NCI-H2029 treated with DMSO at 0.1 percent for 48 hours (cell line): ENCODE measurements at regions not wholly inside any gene's neighbourhood (a gene's known extent, or its start where the extent isn't known, plus 50 kb on each side); places are given as distances from the start of the nearest gene placed in this dataset.

Source experiments
- DNase-seq: peaks from one replicate; lab custom pipeline; 2025; lab: John Stamatoyannopoulos, UW

- no peak for DNase-seq
Observed at GRCh38 chr5:40413743-40414142, 266.0 kb upstream of the PTGER4 start.

GRCh38 chr5:40412771-40413170, 266.9 kb upstream of the PTGER4 start:
- no peak for DNase-seq

- no peak for DNase-seq
Observed at GRCh38 chr5:40410964-40411635, 268.6 kb upstream of the PTGER4 start.

GRCh38 chr5:40410231-40410861, 269.4 kb upstream of the PTGER4 start:
- DNase-seq: no peak

- DNase-seq: no peak
Observed at GRCh38 chr5:40409601-40410000, 270.1 kb upstream of the PTGER4 start.

- no peak for DNase-seq
Observed at GRCh38 chr5:40406741-40407211, 272.9 kb upstream of the PTGER4 start.

GRCh38 chr5:40405996-40406740, 273.5 kb upstream of the PTGER4 start:
- DNase-seq: no peak

GRCh38 chr5:40405230-40405629, 274.5 kb upstream of the PTGER4 start:
- DNase-seq: no peak

GRCh38 chr5:40404613-40405012, 275.1 kb upstream of the PTGER4 start:
- DNase-seq: no peak

GRCh38 chr5:40402007-40402364, 277.7 kb upstream of the PTGER4 start:
- no peak for DNase-seq

GRCh38 chr5:40401284-40402006, 278.3 kb upstream of the PTGER4 start:
- DNase-seq: no peak

GRCh38 chr5:40400245-40400644, 279.5 kb upstream of the PTGER4 start:
- no peak for DNase-seq

- DNase-seq: no peak
Observed at GRCh38 chr5:40399349-40399748, 280.4 kb upstream of the PTGER4 start.

- DNase-seq: no peak
Observed at GRCh38 chr5:40397976-40398375, 281.7 kb upstream of the PTGER4 start.

- DNase-seq: no peak
Observed at GRCh38 chr5:40397091-40397490, 282.6 kb upstream of the PTGER4 start.

GRCh38 chr5:40396317-40396716, 283.4 kb upstream of the PTGER4 start:
- DNase-seq: no peak

- DNase-seq: no peak
Observed at GRCh38 chr5:40395251-40395650, 284.5 kb upstream of the PTGER4 start.

GRCh38 chr5:40394698-40395097, 285.0 kb upstream of the PTGER4 start:
- no peak for DNase-seq

GRCh38 chr5:40391642-40392041, 288.1 kb upstream of the PTGER4 start:
- no peak for DNase-seq

GRCh38 chr5:40390281-40391149, 289.2 kb upstream of the PTGER4 start:
- DNase-seq: no peak

- DNase-seq: no peak
Observed at GRCh38 chr5:40389591-40389990, 290.1 kb upstream of the PTGER4 start.

- no peak for DNase-seq
Observed at GRCh38 chr5:40386289-40386688, 293.4 kb upstream of the PTGER4 start.
